T-helper 1 cell treated with Interleukin-12 subunit alpha and Interleukin-12 subunit beta and Interleukin-4 antibody, amounts not matched to agents 30 μg/mL and 1 μg/mL, for 36 hours (primary cell): ENCODE measurements at regions not wholly inside any gene's neighbourhood (a gene's known extent, or its start where the extent isn't known, plus 50 kb on each side); places are given as distances from the start of the nearest gene placed in this dataset.

Experiments
- H3K27ac Mint-ChIP-seq: one replicate; pipeline ENCODE4 v1.8.0; 2021; ENCODE audit warnings: mild to moderate bottlenecking, mixed read lengths
- H3K27me3 Mint-ChIP-seq: one replicate; pipeline ENCODE4 v1.8.0; 2021; ENCODE audit warnings: low read depth, mixed read lengths
- H3K36me3 Mint-ChIP-seq: one replicate; pipeline ENCODE4 v1.8.0; 2021; ENCODE audit warnings: low read depth, mixed read lengths
- H3K4me1 Mint-ChIP-seq: one replicate; pipeline ENCODE4 v1.8.0; 2021; ENCODE audit warnings: low read depth, mixed read lengths
- H3K4me3 Mint-ChIP-seq: one replicate; pipeline ENCODE4 v1.8.0; 2021; ENCODE audit warnings: mild to moderate bottlenecking, moderate library complexity, mixed read lengths
- H3K9me3 Mint-ChIP-seq: one replicate; pipeline ENCODE4 v1.8.0; 2021; ENCODE audit warnings: mixed read lengths

DNA sequence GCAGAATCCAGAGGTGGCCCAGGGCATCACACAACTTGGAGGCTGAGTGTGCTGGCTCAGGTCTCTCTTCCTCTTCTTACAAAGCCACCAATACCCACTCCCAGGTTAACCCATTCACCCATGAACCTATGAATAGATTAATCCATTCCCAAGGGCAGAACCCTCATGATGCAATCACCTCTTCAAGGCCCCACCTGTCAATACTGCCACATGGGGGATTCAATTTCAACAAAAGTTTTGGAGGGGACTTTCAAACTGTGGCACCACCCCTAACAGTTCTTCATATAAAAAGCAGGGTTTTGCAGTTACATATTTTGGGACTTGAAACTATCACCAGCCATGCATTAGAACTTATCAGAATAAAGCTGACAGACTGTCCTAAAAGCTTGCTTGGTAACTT, 193.6 kb upstream of the RNF32 start:
- H3K36me3 Mint-ChIP-seq: no peaks in the 10 kb centered on the region
- H3K4me3 Mint-ChIP-seq: no peak overlapping the region
- H3K27me3 Mint-ChIP-seq: peaks cover 4% of the 10 kb centered on the region
- no peaks in the 10 kb centered on the region for H3K9me3 Mint-ChIP-seq
- no peaks in the 10 kb centered on the region for H3K4me1 Mint-ChIP-seq
- no peak overlapping the region for H3K27ac Mint-ChIP-seq

GRCh38 chr7:156445997-156446761, 194.4 kb upstream of the RNF32 start:
- Mint-ChIP-seq H3K27me3 (peaks cover 4% of the 10 kb centered on the region), H3K27ac (no peak overlapping the region), H3K36me3 (no peaks in the 10 kb centered on the region), H3K4me3 (no peak overlapping the region), H3K9me3 (no peaks in the 10 kb centered on the region), H3K4me1 (no peaks in the 10 kb centered on the region)

- Mint-ChIP-seq H3K4me3 (no peak overlapping the region), H3K4me1 (no peaks in the 10 kb centered on the region), H3K36me3 (no peaks in the 10 kb centered on the region), H3K27me3 (peaks cover 4% of the 10 kb centered on the region), H3K27ac (no peak overlapping the region), H3K9me3 (no peaks in the 10 kb centered on the region)
Measured at GRCh38 chr7:156442516-156442915, 198.1 kb upstream of the RNF32 start.

DNA sequence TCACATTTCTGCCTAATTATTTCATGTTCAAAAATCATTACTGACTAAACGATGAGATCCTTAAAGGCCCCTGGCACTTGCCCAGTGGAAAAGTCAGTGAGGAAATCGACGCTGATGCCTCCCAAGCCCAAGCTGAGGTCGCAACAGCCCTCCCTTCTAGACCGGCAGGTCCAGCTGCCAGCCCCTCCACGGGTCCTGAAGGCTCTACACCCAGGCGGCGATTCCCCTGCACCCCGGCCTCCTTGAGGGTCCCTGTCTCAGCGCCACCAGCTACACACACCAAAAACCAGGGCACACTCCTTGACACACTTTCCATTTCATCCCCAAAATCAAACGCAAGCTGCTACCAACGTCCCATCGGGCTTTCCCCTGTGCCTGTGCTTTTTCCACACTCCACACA, 200.1 kb upstream of the RNF32 start:
- Mint-ChIP-seq H3K36me3 (no peaks in the 10 kb centered on the region), H3K27ac (no peak overlapping the region), H3K9me3 (no peaks in the 10 kb centered on the region), H3K27me3 (peaks cover 7% of the 10 kb centered on the region), H3K4me3 (no peak overlapping the region), H3K4me1 (no peaks in the 10 kb centered on the region)

DNA sequence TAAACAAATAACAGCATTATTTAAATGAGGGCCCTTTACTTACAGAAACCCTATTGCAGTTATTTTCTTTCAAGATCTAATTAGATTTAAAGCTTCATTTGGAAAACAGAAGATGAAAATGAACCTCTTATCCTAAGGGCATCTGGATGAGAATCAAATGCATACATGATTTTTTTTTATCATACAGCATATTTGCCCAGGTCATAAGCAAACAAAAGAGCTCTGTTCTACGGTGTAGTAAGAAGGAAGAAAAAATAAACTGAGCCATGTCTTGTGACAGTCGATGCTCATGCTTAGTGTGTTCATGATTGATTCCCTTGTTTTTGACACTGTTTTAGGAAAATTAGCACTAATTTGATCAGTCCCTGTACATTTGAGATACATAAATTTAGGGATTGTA, 202.6 kb upstream of the RNF32 start:
- Mint-ChIP-seq H3K4me3 (no peak overlapping the region), H3K27ac (no peak overlapping the region), H3K27me3 (peaks cover 8% of the 10 kb centered on the region), H3K36me3 (no peaks in the 10 kb centered on the region), H3K9me3 (no peaks in the 10 kb centered on the region), H3K4me1 (no peaks in the 10 kb centered on the region)

GRCh38 chr7:156437021-156437614, 203.5 kb upstream of the RNF32 start:
- no peaks in the 10 kb centered on the region for H3K36me3 Mint-ChIP-seq
- H3K4me3 Mint-ChIP-seq: no peak overlapping the region
- H3K27me3 Mint-ChIP-seq: peaks cover 8% of the 10 kb centered on the region
- H3K27ac Mint-ChIP-seq: no peak overlapping the region
- H3K4me1 Mint-ChIP-seq: no peaks in the 10 kb centered on the region
- H3K9me3 Mint-ChIP-seq: no peaks in the 10 kb centered on the region

DNA sequence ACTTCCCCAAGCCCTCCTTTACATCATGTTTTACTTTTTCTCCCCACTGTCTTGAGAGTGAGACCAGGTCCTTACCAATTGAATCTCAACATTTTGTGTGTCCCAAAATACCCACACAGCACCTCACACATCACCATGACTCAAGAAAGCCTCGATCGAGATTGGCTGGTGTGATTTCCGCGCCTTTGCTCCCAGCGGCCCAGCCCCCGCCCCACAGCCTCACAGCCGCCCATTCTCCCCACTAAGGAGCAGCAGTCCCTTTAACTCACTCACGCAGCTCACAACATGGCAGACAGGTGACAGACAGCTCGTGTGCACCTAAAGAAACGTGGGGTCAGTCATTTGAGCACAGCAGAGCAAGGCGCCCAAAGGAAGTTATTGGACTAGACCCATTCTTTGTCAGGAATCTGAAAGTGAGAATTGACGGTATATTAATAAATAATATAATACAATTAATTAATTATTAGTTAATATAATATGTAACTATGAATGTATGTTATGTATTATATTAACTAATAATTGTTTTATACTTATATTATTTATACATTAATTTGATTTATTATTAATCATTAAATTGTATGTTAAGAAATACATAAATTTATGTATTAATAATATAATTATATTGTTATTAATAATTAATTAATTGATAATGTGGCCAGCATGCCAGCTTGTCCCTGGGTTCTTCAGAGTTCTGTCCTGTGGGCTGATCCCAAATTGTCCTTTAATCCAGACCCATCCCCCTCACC, 204.9 kb upstream of the RNF32 start:
- Mint-ChIP-seq H3K4me1 (no peaks in the 10 kb centered on the region), H3K9me3 (no peaks in the 10 kb centered on the region), H3K4me3 (no peak overlapping the region), H3K27ac (no peak overlapping the region), H3K36me3 (no peaks in the 10 kb centered on the region), H3K27me3 (peaks cover 8% of the 10 kb centered on the region)

GRCh38 chr7:156434706-156435105, 205.9 kb upstream of the RNF32 start:
- Mint-ChIP-seq H3K9me3 (no peaks in the 10 kb centered on the region), H3K4me3 (no peak overlapping the region), H3K27me3 (peaks cover 8% of the 10 kb centered on the region), H3K4me1 (no peaks in the 10 kb centered on the region), H3K27ac (no peak overlapping the region), H3K36me3 (no peaks in the 10 kb centered on the region)

DNA sequence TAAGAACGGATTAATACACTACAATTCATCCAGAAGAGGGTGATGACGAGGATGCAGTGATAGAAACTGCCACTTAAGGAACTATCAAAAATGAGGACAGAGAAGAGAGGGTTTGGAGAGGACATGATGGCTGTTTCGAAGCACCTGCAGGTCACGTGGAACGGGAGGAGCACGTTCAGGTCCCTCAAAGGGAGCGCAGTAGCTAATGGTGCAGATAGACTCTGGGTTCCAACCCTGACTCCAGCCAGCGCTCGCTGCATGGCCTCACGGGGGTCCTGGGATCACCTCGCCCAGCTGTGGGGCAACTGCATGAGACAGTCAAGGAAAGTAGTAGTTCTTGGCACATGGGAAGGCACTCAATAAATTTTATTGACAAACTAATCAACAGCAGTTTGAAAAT, 208.6 kb upstream of the RNF32 start:
- Mint-ChIP-seq H3K4me1 (no peaks in the 10 kb centered on the region), H3K4me3 (no peak overlapping the region), H3K27ac (no peak overlapping the region), H3K36me3 (no peaks in the 10 kb centered on the region), H3K9me3 (no peaks in the 10 kb centered on the region), H3K27me3 (peaks cover 12% of the 10 kb centered on the region)

- H3K4me3 Mint-ChIP-seq: no peak overlapping the region
- H3K36me3 Mint-ChIP-seq: no peaks in the 10 kb centered on the region
- H3K4me1 Mint-ChIP-seq: no peaks in the 10 kb centered on the region
Measured at GRCh38 chr7:156430109-156430508, 210.5 kb upstream of the RNF32 start.

DNA sequence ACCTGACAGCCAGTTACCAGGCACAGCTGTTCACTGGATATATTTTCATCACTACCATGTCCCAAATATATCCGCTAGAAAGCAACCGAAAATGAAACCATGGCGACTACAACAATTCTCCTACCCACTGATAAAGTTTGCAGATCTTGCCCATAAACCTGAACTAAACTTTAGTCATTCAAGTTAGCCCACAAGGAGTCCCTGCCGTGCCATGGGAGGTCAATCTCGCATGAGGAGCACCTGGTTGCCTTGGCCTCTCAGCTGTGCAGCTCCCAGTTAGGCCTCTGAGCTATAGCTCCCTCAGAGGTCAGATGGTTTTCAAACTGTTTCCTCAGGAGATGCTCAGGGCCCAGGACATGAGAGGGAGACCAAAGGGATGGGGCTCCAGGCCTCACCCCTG, 211.1 kb upstream of the RNF32 start:
- no peaks in the 10 kb centered on the region for H3K36me3 Mint-ChIP-seq
- no peak overlapping the region for H3K27ac Mint-ChIP-seq
- H3K9me3 Mint-ChIP-seq: no peaks in the 10 kb centered on the region
- no peak overlapping the region for H3K4me3 Mint-ChIP-seq
- H3K27me3 Mint-ChIP-seq: peaks cover 15% of the 10 kb centered on the region
- no peaks in the 10 kb centered on the region for H3K4me1 Mint-ChIP-seq

More at GRCh38 chr7:156430109-156430508, 210.5 kb upstream of the RNF32 start:
- no peaks in the 10 kb centered on the region for H3K9me3 Mint-ChIP-seq
- peaks cover 9% of the 10 kb centered on the region for H3K27me3 Mint-ChIP-seq
- no peak overlapping the region for H3K27ac Mint-ChIP-seq

DNA sequence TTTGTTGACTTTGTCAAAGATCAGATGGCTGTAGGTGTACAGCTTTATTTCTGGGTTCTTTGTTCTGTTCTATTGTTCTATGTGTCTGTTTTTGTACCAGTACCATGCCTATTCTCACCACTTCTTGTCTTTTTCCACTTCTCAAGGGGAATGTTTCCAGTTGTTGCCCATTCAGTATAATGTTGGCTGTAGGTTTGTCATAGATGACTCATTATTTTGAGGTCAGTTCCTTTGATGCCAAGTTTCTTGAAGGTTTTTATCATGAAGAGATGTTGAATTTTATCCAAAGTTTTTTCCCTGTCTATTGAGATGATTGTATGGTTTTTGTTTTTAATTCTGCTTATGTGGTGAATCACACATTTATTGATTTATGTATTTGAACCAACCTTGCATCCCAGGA, 216.7 kb upstream of the RNF32 start:
- Mint-ChIP-seq H3K9me3 (no peaks in the 10 kb centered on the region), H3K4me3 (no peak overlapping the region), H3K4me1 (no peaks in the 10 kb centered on the region), H3K27me3 (peaks cover 22% of the 10 kb centered on the region), H3K27ac (no peak overlapping the region), H3K36me3 (no peaks in the 10 kb centered on the region)

DNA sequence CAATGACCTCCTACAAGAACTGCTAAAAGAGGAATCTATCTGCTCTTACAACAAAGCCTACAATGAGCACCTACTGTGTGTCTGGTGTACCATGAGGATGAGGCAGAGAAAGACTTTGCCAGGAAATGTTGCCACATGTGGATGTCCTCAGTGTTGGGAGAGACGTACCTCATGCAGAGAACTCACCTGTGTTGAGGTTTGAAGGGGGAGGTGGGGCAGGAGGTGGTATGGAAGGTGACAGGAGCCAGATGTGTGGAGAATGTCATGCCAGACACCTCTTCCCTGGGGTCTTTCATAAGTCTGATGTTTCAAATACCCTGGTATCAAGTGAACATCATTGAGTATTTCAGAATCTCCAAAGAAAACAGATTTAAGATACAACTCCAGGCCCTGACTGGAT, 220.1 kb upstream of the RNF32 start:
- H3K9me3 Mint-ChIP-seq: no peaks in the 10 kb centered on the region

GRCh38 chr7:156419782-156420181, 220.8 kb upstream of the RNF32 start:
- no peak overlapping the region for H3K4me3 Mint-ChIP-seq
- H3K27me3 Mint-ChIP-seq: peaks cover 14% of the 10 kb centered on the region

More for the DNA sequence above, 220.1 kb upstream of the RNF32 start:
- Mint-ChIP-seq H3K4me3 (no peak overlapping the region), H3K27ac (no peak overlapping the region), H3K36me3 (no peaks in the 10 kb centered on the region), H3K27me3 (peaks cover 18% of the 10 kb centered on the region), H3K4me1 (no peaks in the 10 kb centered on the region)

DNA sequence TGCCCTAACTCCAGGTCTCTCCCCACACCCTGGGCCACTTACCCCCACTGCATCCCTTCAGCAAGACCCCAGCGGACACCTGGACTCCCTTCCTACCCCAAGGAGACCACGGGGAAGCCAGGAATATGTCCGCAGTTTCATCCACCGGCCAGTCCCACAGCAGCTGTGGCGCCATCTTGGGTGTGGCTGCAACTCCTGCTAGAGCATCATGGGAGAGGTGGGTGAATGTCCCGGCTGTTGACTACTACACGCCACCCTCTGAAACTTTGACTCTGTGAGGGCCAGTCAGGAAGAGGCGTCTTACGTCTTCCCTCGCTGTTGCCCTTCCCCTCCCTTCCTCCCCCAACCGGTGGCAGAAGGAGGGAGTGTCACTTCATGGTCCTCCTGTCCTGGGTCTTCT, 238.3 kb upstream of the RNF32 start:
- Mint-ChIP-seq H3K27ac (no peak overlapping the region), H3K4me3 (no peak overlapping the region), H3K4me1 (no peaks in the 10 kb centered on the region), H3K27me3 (no peaks in the 10 kb centered on the region), H3K9me3 (no peaks in the 10 kb centered on the region), H3K36me3 (no peaks in the 10 kb centered on the region)

More at GRCh38 chr7:156419782-156420181, 220.8 kb upstream of the RNF32 start:
- Mint-ChIP-seq H3K36me3 (no peaks in the 10 kb centered on the region), H3K9me3 (no peaks in the 10 kb centered on the region), H3K4me1 (no peaks in the 10 kb centered on the region), H3K27ac (no peak overlapping the region)
